Neural progenitor cell (in vitro differentiated cells): ENCODE measurements at regions not wholly inside any gene's neighbourhood (a gene's known extent, or its start where the extent isn't known, plus 50 kb on each side); places are given as distances from the start of the nearest gene placed in this dataset.

Experiments used
- DNase-seq: peaks from one replicate; pipeline ENCODE4 v3.0.0-alpha.2; 2016; ENCODE audit warnings: low spot score
- H2AFZ ChIP-seq: fragments of 200-600 bp; sonication (generic); replicated peaks from 2 replicates; pipeline ENCODE4 v1.6.1; 2016; ENCODE audit warnings: antibody characterized with exemption
- H3F3A ChIP-seq: fragments of 200-600 bp; sonication (generic); 2 replicates; pipeline ENCODE4 v1.6.1; 2016; ENCODE audit warnings: antibody characterized with exemption, low read depth
- H3K27ac ChIP-seq: fragments of 200-600 bp; sonication (generic); 2 replicates; pipeline ENCODE4 v1.5.1; 2016; ENCODE audit warnings: mild to moderate bottlenecking
- H3K27me3 ChIP-seq: fragments of 200-600 bp; sonication (generic); 2 replicates; pipeline ENCODE4 v1.6.1; 2016; ENCODE audit warnings: mild to moderate bottlenecking, moderate library complexity
- H3K36me3 ChIP-seq: fragments of 200-600 bp; sonication (generic); 2 replicates; pipeline ENCODE4 v1.5.1; 2016
- H3K4me1 ChIP-seq: fragments of 200-600 bp; sonication (generic); 2 replicates; pipeline ENCODE4 v1.6.1; 2016; ENCODE audit warnings: mixed run types
- H3K4me2 ChIP-seq: fragments of 200-600 bp; sonication (generic); 2 replicates; pipeline ENCODE4 v1.6.1; 2016
- H3K4me3 ChIP-seq: fragments of 200-600 bp; sonication (generic); 2 replicates; pipeline ENCODE4 v1.5.1; 2016
- H3K79me2 ChIP-seq: fragments of 200-600 bp; sonication (generic); 2 replicates; pipeline ENCODE4 v1.6.1; 2016; ENCODE audit warnings: low read depth
- H3K9ac ChIP-seq: fragments of 200-600 bp; sonication (generic); 2 replicates; pipeline ENCODE4 v1.6.1; 2016
- H3K9me3 ChIP-seq: fragments of 200-600 bp; sonication (generic); 2 replicates; pipeline ENCODE4 v1.5.1; 2016; ENCODE audit warnings: low read depth
- H4K20me1 ChIP-seq: fragments of 200-600 bp; sonication (generic); 2 replicates; pipeline ENCODE4 v1.6.1; 2016; ENCODE audit warnings: low read depth
- H3K27ac Mint-ChIP-seq: 3 replicates; pipeline ENCODE4 v1.8.0; 2021; ENCODE audit warnings: mixed read lengths
- H3K27me3 Mint-ChIP-seq: 2 replicates; pipeline ENCODE4 v1.8.0; 2022; ENCODE audit warnings: low read depth, mild to moderate bottlenecking, inconsistent platforms, moderate library complexity, mixed read lengths; ENCODE audit not compliant: insufficient read depth
- H3K36me3 Mint-ChIP-seq: 3 replicates; pipeline ENCODE4 v1.8.0; 2021; ENCODE audit warnings: mixed read lengths
- H3K4me1 Mint-ChIP-seq: 3 replicates; pipeline ENCODE4 v1.8.0; 2021; ENCODE audit warnings: mixed read lengths
- H3K4me3 Mint-ChIP-seq: 3 replicates; pipeline ENCODE4 v1.8.0; 2021; ENCODE audit warnings: mild to moderate bottlenecking, moderate library complexity, mixed read lengths
- H3K9me3 Mint-ChIP-seq: 3 replicates; pipeline ENCODE4 v1.8.0; 2020; ENCODE audit warnings: mixed read lengths
- CTCF ChIP-seq: fragments of 200-600 bp; sonication (generic); IDR thresholded peaks from 2 replicates; pipeline ENCODE4 v1.5.1; 2017; ENCODE audit warnings: antibody characterized with exemption, mild to moderate bottlenecking
- EZH2 ChIP-seq: fragments of 200-600 bp; sonication (generic); IDR thresholded peaks from 2 replicates; pipeline ENCODE4 v1.6.1; 2017; ENCODE audit warnings: antibody characterized with exemption, mild to moderate bottlenecking, moderate library complexity
- EZH2phosphoT487 ChIP-seq: fragments of 200-600 bp; sonication (generic); IDR thresholded peaks from 2 replicates; pipeline ENCODE4 v1.6.1; 2017; ENCODE audit warnings: antibody characterized with exemption

- H3K36me3 ChIP-seq, result no peaks in the 10 kb centered on the region
- H4K20me1 ChIP-seq, result no peaks in the 10 kb centered on the region
- Mint-ChIP-seq H3K27me3 (no peaks in the 10 kb centered on the region), H3K36me3 (no peaks in the 10 kb centered on the region), H3K4me1 (no peaks in the 10 kb centered on the region), H3K9me3 (no peaks in the 10 kb centered on the region), H3K27ac (no peak overlapping the region), H3K4me3 (no peak overlapping the region)
- H3K9me3 ChIP-seq, result no peaks in the 10 kb centered on the region
- DNase-seq, result no peak
- no peaks in the 10 kb centered on the region for H3F3A ChIP-seq
- no peak overlapping the region for H2AFZ ChIP-seq
- no peaks in the 10 kb centered on the region for H3K27me3 ChIP-seq
- no peak overlapping the region for H3K4me3 ChIP-seq
- no peak overlapping the region for H3K27ac ChIP-seq
- H3K79me2 ChIP-seq, result no peaks in the 10 kb centered on the region
- H3K9ac ChIP-seq, result no peak overlapping the region
- no peaks in the 10 kb centered on the region for H3K4me1 ChIP-seq
- H3K4me2 ChIP-seq, result no peak overlapping the region
- no peak for TF ChIP-seq CTCF
- TF ChIP-seq EZH2phosphoT487, result no peak
- no peak for TF ChIP-seq EZH2
Observed at GRCh38 chr2:146801886-146802285, 1042.9 kb upstream of the ACVR2A start.

GRCh38 chr2:146786396-146786795 is 1058.4 kb upstream of the ACVR2A start:
- H3K27ac Mint-ChIP-seq, result no peak overlapping the region
- Histone ChIP-seq H3K79me2 (no peaks in the 10 kb centered on the region), H3K9ac (no peak overlapping the region), H2AFZ (no peak overlapping the region), H4K20me1 (no peaks in the 10 kb centered on the region), H3F3A (no peaks in the 10 kb centered on the region), H3K36me3 (no peaks in the 10 kb centered on the region), H3K9me3 (peaks cover 4% of the 10 kb centered on the region), H3K4me1 (peaks cover 14% of the 10 kb centered on the region), H3K4me2 (peak overlapping the region; percentile 14), H3K27ac (no peak overlapping the region), H3K27me3 (no peaks in the 10 kb centered on the region), H3K4me3 (no peak overlapping the region)
- H3K27me3 Mint-ChIP-seq, result no peaks in the 10 kb centered on the region
- TF ChIP-seq EZH2phosphoT487 (no peak), EZH2 (no peak), CTCF (no peak)
- peaks cover 21% of the 10 kb centered on the region for H3K9me3 Mint-ChIP-seq
- no peaks in the 10 kb centered on the region for H3K36me3 Mint-ChIP-seq
- no peaks in the 10 kb centered on the region for H3K4me1 Mint-ChIP-seq
- no peak overlapping the region for H3K4me3 Mint-ChIP-seq
- DNase-seq, result no peak

- no peak overlapping the region for H3K4me3 Mint-ChIP-seq
- TF ChIP-seq CTCF (no peak), EZH2phosphoT487 (no peak), EZH2 (no peak)
- DNase-seq, result no peak
Observed at GRCh38 chr2:146785101-146785500, 1059.7 kb upstream of the ACVR2A start.

More at GRCh38 chr2:146785101-146785500, 1059.7 kb upstream of the ACVR2A start:
- Histone ChIP-seq H3K9ac (no peak overlapping the region), H3K36me3 (no peaks in the 10 kb centered on the region), H3K9me3 (peaks cover 4% of the 10 kb centered on the region), H3K79me2 (no peaks in the 10 kb centered on the region), H3K4me2 (no peak overlapping the region), H4K20me1 (no peaks in the 10 kb centered on the region), H3K4me3 (no peak overlapping the region), H3K27ac (no peak overlapping the region), H3F3A (no peaks in the 10 kb centered on the region), H2AFZ (no peak overlapping the region), H3K4me1 (peaks cover 14% of the 10 kb centered on the region), H3K27me3 (no peaks in the 10 kb centered on the region)
- H3K27me3 Mint-ChIP-seq, result no peaks in the 10 kb centered on the region
- peaks cover 18% of the 10 kb centered on the region for H3K9me3 Mint-ChIP-seq
- H3K4me1 Mint-ChIP-seq, result no peaks in the 10 kb centered on the region
- no peaks in the 10 kb centered on the region for H3K36me3 Mint-ChIP-seq
- no peak overlapping the region for H3K27ac Mint-ChIP-seq
